ENCODE measurements at regions not wholly inside any gene's neighbourhood (a gene's known extent, or its start where the extent isn't known, plus 50 kb on each side); places are given as distances from the start of the nearest gene placed in this dataset.

DNA sequence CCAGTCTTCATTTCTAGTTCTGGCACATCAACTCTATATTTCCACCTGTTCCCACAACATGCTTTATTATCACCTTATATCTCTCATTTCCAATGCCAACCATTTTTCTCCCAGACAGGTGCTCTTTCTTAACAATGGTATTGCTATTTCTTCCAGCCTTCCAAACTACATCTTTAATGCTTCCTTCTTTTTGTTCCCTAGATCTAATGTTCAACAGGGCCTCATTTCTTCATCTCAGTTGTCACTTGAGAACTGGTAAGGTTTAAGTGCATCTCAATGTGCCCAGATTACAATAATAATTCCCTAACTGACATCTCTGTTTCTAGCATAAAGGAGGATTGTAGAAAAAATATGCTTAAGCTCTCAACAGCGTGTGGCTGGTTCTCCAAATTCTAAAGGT lies 272.6 kb downstream of the COX7C start:
- H3K4me1 ChIP-seq (ENCODE audit: control insufficient read depth, low read length) = no peaks in the 10 kb centered on the region
- H3K9me2 ChIP-seq (replicated peaks; ENCODE audit: control insufficient read depth, low read length) = no peaks in the 10 kb centered on the region
- no peaks in the 10 kb centered on the region for H3K79me2 ChIP-seq (ENCODE audit: control insufficient read depth, low read length)
- H4K20me1 ChIP-seq (ENCODE audit: control insufficient read depth, insufficient read depth, low read depth, low read length) = no peaks in the 10 kb centered on the region
- no peaks in the 10 kb centered on the region for H3K27me3 ChIP-seq (ENCODE audit: control insufficient read depth, low read length)
- no peaks in the 10 kb centered on the region for H3K9me3 ChIP-seq (ENCODE audit: control insufficient read depth, insufficient read depth, low read length)
- H3K27ac ChIP-seq (ENCODE audit: low read depth, low read length) = no peak overlapping the region
- no peaks in the 10 kb centered on the region for H3F3A ChIP-seq (ENCODE audit: control insufficient read depth, insufficient read depth)
- H3K4me2 ChIP-seq (ENCODE audit: low read length) = no peak overlapping the region
- TF ChIP-seq, protein P1, sequence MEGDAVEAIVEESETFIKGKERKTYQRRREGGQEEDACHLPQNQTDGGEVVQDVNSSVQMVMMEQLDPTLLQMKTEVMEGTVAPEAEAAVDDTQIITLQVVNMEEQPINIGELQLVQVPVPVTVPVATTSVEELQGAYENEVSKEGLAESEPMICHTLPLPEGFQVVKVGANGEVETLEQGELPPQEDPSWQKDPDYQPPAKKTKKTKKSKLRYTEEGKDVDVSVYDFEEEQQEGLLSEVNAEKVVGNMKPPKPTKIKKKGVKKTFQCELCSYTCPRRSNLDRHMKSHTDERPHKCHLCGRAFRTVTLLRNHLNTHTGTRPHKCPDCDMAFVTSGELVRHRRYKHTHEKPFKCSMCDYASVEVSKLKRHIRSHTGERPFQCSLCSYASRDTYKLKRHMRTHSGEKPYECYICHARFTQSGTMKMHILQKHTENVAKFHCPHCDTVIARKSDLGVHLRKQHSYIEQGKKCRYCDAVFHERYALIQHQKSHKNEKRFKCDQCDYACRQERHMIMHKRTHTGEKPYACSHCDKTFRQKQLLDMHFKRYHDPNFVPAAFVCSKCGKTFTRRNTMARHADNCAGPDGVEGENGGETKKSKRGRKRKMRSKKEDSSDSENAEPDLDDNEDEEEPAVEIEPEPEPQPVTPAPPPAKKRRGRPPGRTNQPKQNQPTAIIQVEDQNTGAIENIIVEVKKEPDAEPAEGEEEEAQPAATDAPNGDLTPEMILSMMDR (IDR thresholded peaks at IDR 0.05; ENCODE audit: low read depth, low read length, poor library complexity, severe bottlenecking) = no peak
- no peak for TF ChIP-seq EZH2phosphoT487 (IDR thresholded peaks at IDR 0.05; ENCODE audit: borderline replicate concordance, low read length)
- H3K4me3 ChIP-seq (ENCODE audit: low read length) = no peak overlapping the region
- H3K36me3 ChIP-seq (ENCODE audit: control insufficient read depth, low read length) = no peaks in the 10 kb centered on the region

DNA sequence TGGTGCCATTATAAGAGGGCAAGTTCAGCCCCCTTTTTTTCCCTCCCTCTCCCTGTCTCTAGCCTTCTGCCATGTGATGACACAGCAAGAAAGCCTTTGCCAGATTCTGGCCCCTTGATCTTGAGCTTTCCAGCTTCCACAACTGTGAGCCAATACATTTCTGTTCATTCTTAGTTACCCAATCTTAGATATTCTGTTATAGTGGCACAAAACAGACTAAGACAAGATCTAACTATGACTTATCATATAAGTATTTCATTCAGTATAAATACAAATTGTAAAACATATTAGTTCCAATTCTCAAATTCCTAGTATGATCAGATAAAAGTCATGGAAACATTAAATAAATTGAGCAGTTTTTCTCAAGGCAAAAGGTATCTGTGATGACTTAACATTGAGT lies 276.3 kb downstream of the COX7C start:
- Histone ChIP-seq H3K36me3 (ENCODE audit: control insufficient read depth, low read length) (no peaks in the 10 kb centered on the region), H3K4me2 (ENCODE audit: low read length) (no peak overlapping the region), H3K9me2 (replicated peaks; ENCODE audit: control insufficient read depth, low read length) (no peaks in the 10 kb centered on the region), H3K9me3 (ENCODE audit: control insufficient read depth, insufficient read depth, low read length) (no peaks in the 10 kb centered on the region), H3F3A (ENCODE audit: control insufficient read depth, insufficient read depth) (no peaks in the 10 kb centered on the region), H3K79me2 (ENCODE audit: control insufficient read depth, low read length) (no peaks in the 10 kb centered on the region), H3K27ac (ENCODE audit: low read depth, low read length) (no peak overlapping the region), H3K4me3 (ENCODE audit: low read length) (no peak overlapping the region), H4K20me1 (ENCODE audit: control insufficient read depth, insufficient read depth, low read depth, low read length) (no peaks in the 10 kb centered on the region), H3K4me1 (ENCODE audit: control insufficient read depth, low read length) (no peaks in the 10 kb centered on the region), H3K27me3 (ENCODE audit: control insufficient read depth, low read length) (no peaks in the 10 kb centered on the region)
- TF ChIP-seq EZH2phosphoT487 (IDR thresholded peaks at IDR 0.05; ENCODE audit: borderline replicate concordance, low read length) = no peak
- TF ChIP-seq, protein P1 (IDR thresholded peaks at IDR 0.05; ENCODE audit: low read depth, low read length, poor library complexity, severe bottlenecking) = no peak

DNA sequence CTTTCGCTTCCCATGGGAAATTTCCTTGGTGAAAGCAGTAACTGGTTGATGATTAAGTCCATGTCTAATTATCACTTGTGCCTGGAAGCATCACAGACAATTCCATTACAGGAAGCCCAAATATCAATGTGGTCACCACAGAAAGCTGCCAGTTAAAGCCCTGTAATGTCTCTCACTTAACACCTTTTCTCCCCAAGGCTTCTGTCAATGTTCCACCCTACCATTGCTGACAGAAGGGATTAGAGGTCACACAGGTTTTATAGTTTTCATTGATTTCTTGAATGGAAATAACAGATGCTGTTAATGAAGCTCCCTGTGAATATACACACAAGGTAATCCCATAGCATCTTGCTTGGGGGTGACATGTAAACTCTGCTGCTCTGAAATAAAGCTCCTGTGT lies 279.2 kb downstream of the COX7C start:
- Histone ChIP-seq H3K4me3 (ENCODE audit: low read length) (no peak overlapping the region), H3K36me3 (ENCODE audit: control insufficient read depth, low read length) (no peaks in the 10 kb centered on the region), H3K4me2 (ENCODE audit: low read length) (no peak overlapping the region), H3K79me2 (ENCODE audit: control insufficient read depth, low read length) (no peaks in the 10 kb centered on the region), H3F3A (ENCODE audit: control insufficient read depth, insufficient read depth) (no peaks in the 10 kb centered on the region), H3K9me2 (replicated peaks; ENCODE audit: control insufficient read depth, low read length) (no peaks in the 10 kb centered on the region), H3K27ac (ENCODE audit: low read depth, low read length) (no peak overlapping the region), H3K27me3 (ENCODE audit: control insufficient read depth, low read length) (no peaks in the 10 kb centered on the region), H4K20me1 (ENCODE audit: control insufficient read depth, insufficient read depth, low read depth, low read length) (no peaks in the 10 kb centered on the region), H3K4me1 (ENCODE audit: control insufficient read depth, low read length) (no peaks in the 10 kb centered on the region), H3K9me3 (ENCODE audit: control insufficient read depth, insufficient read depth, low read length) (no peaks in the 10 kb centered on the region)
- no peak for TF ChIP-seq EZH2phosphoT487 (IDR thresholded peaks at IDR 0.05; ENCODE audit: borderline replicate concordance, low read length)
- TF ChIP-seq, protein P1 (IDR thresholded peaks at IDR 0.05; ENCODE audit: low read depth, low read length, poor library complexity, severe bottlenecking) = no peak
